ENCODE measurements at regions not wholly inside any gene's neighbourhood (a gene's known extent, or its start where the extent isn't known, plus 50 kb on each side); places are given as distances from the start of the nearest gene placed in this dataset.

DNA sequence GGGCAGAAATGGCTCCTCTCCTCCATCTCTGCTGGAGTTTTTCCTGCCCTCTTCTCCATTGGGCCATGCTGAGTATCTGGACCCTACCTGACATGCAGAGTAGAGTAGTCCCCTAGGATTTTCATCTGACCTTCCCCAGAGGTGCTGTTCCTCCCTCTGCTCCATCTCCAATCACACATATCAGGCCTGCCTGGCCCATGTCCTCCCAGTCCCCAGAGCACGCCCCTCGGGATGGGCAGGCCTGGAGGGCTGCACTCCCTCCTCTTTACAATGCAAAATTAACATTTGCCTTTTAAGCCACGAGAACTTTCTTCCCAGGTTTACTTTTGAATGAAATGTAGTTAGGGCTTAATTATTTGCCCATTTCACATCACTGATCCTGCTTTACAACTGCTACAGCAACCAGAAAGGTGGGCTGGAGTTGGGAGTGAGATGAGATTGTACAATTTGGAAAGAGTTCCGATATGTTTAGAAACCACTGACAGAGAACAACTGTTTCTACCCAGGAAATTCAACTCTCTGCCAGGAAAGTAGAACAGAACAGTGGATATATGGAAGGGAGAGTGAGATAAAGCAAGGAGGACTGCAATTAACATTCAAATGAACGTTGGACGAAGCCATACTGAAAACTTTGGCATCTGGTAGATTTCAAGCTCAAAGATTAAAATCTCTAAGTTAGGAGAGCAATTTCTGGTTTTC is 184.0 kb upstream of the HABP2 start:
- no peak for DNase-seq (ENCODE audit: low read depth)

DNA sequence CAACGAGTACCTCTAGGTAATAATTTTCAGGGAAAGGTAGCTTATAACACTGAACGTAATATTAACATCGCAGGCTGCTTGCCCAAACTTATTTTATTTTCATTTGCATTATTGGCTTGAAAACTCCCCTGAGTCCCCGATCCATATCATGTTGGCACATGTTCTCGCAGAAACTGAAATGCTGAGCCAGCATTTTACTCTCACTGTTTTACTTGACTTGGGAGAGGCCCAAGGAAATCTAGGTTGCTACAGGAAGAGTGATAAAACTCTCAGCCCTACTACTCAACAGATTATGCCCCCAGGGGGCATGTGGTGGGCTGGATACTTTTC is 183.5 kb upstream of the HABP2 start:
- DNase-seq (ENCODE audit: low read depth), result no peak

DNA sequence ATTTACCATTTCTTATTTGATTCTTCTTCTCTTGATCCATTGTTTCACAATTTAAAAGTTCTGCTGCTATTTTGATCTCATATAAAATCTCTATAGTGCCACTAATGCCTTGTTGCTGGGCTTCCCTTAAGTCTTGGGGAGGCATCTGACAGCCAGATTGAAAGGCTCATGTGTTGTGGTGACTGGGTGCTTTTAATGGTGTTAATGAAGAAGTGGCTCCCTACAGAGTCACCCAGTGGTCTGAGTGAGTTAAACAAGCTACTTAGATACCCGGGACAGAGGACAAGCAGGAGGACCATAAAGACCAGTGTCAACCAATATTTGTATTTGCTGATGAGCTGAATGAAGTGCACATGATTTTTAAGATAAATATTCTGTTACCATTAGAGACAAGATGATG is 176.4 kb upstream of the HABP2 start:
- no peak for DNase-seq (ENCODE audit: low read depth)

DNA sequence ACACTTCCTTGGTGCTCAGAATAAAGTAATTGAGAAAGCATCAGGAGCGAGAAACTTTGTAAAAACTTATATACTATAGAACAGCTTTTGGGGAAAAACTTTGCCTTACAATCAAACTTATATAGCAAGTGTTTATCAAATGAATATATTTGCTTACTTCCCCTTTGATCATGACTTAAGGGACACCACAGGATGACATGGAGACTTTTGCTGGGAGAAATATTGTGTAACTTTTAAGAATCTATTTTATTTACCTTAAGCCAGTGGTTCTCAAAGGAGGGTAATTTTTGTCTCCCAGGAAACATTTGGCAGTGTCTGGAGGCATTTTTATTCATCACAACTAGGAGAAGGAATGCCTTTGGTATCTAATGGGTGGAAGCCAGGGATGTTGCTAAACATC is 173.8 kb upstream of the HABP2 start:
- no peak for DNase-seq (ENCODE audit: low read depth)

DNA sequence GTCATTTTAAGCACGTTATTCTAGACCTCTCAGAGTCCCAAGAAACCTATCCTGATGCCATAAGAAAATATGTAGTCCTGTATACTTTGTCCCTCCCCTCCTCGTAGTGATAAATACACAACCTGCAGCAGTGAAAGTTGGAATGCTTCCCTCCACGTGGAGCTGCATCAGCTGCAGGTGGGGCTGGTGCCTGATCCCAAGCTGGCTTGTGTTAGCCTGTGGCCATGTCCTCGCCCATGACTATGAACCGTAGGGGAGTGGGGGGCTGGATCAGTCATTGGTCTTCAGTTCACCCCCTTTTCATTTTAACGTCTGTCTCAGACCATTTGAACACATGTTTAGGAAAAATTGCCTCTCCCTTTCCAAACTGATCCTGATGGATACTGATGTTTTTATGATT is 171.4 kb upstream of the HABP2 start:
- no peak for DNase-seq (ENCODE audit: low read depth)

DNA sequence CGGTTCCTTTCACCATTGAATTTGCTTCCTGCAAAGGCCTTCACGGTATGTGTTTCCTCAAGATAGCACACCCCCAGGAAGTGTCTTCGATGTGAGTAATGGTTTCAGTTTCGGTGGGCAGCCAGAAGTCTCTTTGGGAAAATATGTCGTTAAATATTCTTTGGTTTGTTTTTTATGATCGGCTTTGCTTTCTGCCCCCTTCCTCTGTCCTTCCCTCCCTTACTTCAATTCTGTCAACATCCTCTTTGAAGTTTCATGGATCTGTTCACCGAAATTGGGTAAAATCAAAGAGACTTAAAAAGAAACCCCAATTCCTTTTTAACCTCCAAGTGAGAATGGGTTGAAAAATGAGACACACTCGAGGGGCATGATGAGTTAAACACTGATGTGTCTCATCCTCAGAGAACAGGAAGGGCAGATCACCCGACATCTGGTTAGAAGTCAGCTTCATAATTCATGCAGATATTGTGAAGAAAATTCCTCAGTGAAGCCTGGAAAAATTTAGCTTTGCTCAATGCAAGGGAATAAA is 170.8 kb upstream of the HABP2 start:
- DNase-seq (ENCODE audit: low read depth), result no peak

DNA sequence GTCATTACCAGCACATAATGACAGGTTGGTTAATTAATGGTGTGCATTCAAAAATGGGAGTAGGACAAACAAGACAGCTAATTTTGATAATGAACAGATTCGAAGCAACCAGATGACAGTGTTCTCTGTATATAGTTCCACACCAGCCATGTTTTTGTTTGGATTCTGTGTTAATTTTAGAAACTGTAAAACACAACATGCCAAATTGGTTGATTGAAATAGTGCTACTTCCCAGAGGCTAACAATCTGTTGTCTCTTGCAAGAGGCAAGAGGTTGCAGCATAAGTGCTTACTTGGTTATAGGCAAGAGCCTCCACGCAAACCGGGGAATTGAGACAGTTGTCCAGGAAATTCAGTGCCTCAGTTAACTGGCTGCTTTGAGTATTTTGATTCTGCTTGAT is 170.2 kb upstream of the HABP2 start:
- no peak for DNase-seq (ENCODE audit: low read depth)

DNA sequence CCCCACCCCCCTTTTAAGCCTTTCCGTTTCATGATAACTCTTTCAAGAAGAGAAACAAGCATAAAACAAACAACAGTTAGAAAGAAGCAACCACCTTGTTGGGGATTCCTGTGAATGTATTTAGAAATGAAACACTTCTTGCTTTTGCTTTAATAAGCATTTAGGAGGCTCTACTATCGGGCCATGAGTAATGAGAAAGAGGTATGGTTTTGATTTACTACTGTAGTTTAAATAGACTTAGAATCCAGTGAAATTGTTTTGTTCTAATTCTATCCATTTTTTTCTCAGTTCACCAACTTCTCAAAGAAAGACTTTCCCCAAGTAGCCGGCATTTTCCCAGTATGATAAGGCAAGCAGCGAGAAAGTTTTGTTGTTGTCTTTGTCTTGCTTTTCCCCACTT is 168.7 kb upstream of the HABP2 start:
- no peak for DNase-seq (ENCODE audit: low read depth)

DNA sequence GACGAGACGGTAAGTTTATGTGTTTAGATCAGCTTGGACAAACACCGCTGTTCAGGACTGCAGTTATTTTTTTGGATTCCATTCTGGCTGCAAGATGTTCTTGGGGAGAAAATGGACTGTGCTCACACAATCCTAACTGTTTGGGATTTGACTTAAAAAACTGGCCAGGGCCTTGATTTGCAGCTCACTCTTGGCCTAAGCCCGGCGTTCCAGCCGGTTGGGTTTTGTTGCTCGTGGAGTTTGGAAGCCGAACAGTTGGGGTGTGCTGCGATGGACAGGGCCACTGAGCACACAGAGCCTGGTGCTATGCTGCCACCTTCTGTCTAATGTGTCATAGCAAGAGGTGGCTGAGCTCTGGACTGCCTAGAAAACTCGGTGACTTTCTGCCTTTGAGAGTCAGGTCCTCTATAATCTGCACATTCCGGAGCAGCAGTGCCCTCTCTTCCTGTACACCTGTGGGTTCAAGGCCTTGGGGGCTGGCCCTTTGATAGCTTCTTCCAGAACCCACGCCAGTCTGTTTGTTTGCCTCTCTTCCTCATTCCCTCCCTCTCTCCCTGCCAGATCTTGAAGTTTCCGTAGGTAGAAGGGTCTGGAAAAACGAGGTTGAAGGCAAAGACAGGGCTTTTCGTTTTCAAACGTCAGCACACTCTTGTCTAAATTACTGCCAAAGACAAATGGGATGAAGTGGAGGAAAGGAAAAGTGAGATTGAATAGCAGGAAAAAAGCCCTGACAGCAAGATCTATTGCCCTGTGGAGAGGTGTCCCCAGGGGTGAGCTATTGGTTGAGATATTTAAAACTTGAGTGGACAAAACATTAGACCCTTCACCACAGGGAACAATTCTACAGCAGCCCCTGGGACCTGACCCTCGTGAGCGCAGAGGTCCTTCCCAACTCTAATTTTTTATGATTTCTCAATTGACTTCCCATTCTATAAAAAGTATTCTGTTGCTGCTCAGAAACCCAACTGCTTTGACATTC is 167.5 kb upstream of the HABP2 start:
- DNase-seq (ENCODE audit: low read depth), result peak; percentile 7

DNA sequence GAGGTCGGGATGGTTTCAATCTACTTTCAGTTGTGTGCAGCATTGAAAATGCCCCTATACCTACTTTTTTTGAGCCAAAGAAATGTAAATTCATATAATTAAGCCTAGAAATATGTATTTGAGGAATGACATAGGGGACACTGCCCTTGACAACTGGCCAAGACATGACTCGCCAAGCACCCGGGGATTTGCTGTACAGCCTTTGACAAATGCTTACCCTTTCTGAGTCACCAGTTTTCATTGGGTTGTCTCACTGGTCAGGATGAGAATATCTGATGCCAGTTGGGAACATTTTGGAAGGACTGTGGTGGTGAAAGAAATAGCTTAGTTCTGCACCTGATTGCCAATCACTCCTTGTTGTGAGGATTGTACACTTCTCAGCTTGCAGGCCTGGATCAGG is 166.8 kb upstream of the HABP2 start:
- no peak for DNase-seq (ENCODE audit: low read depth)

DNA sequence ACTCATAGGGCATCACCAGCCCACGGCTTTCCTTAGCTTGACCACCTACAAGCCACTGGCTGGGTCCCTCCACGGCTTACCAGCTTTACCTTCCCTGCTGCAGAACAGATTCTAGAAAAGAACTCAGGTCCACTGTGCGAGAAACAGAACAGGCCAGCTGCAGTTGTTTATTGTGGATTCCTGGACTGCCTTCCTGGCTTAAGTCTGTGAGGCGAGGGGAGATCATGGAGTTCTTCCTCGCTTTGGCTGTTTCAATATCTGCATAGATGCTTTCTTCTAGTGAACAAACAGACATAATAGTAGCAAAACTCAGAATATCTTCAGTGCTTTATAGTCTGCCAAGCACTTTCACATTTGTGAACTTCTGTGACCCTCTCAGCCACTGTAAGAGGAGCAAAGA is 162.9 kb upstream of the HABP2 start:
- DNase-seq (ENCODE audit: low read depth), result no peak

DNA sequence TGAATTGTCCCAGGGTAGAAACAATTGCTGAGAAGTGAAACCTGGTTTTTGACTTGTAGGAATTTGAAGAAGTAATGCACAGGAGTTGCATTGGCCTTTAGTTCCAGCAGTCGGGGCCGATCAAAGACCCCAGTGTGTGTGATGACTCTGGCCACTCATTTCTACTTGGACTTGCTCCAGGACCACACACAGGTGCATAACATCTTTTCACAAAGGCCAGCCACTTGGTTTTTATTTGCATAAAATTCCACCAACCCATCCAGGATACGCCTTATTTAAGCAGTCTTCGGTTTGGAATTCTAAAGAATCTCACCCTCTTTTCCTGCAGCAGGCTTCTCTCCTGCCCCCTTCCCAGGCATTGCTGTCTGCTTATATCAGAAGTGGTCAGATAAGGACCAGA is 162.0 kb upstream of the HABP2 start:
- no peak for DNase-seq (ENCODE audit: low read depth)

DNA sequence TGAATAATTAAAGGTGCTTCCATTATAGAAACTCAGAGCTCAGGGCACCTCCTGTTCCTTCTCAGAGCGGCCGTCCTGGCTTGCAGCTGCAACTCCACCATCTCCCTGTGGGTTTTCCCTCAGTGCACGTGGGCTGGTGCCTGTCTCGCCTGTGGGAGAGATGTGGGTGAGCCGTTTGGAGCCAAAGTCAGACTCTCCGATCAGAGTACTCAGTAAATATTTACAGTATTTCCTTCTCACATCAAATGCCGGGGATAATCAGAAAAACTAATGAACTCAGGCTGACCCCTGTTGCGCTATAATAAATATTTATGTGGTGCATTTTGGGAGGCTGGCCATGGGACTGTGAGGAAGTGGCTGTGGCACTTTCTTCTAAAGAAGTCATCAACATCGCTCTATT is 155.8 kb upstream of the HABP2 start:
- no peak for DNase-seq (ENCODE audit: low read depth)

DNA sequence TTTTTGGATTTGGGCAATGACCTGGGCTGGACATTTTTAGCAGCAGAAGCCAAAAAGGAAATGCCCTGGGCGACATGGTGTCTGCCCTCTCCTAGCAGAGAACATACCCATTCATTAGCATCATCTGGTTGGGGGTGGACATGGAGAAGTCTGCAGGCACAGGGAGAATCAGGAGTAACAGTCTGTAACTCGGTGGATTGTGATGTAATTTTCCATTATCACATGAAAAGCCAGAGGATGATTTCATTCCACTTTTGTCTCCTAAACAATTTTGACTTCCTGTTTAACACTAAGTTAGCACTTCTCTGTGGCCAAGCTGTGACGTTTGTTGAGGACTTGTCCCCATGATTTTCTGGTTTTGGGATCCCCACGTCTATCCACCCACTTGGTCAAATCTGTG is 153.8 kb upstream of the HABP2 start:
- no peak for DNase-seq (ENCODE audit: low read depth)

DNA sequence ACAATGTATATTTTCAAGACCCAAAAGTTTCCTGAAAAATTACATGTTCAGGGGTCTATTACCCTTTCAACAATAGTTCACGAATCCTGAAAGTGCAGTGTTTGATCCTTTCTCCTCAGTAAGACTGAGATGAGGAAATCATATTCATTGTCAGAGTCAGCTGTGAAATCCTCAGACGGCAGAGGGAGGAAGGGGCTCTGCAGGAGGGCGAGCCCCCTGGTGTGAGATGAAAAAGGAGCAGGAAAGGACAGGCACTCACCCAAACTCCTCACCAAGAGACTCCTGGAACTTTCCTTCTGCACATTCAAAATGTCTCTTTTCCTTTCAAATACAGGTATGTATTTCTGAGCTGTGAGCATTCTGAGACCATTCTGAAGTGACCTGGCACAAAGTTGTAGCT is 150.3 kb upstream of the HABP2 start:
- no peak for DNase-seq (ENCODE audit: low read depth)

DNA sequence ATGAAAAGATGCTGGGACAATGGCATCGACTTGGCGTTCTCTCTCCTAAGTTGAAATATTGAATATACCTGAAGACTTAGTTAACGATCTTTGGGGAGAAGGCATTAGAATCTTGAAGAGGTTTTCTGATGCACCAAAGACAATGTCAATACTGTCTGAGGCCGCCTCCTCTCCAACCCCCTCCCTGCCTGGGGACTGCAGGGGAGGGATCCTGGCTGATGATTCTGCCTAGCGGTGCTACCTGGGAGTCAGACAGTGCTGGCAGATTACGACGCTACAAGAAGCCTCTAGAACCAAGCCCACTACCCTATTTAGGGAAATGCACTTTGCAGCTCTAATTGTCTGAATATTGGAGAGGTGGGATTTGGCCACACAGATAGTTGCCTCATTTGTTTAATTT is 145.6 kb upstream of the HABP2 start:
- DNase-seq (ENCODE audit: low read depth), result no peak

DNA sequence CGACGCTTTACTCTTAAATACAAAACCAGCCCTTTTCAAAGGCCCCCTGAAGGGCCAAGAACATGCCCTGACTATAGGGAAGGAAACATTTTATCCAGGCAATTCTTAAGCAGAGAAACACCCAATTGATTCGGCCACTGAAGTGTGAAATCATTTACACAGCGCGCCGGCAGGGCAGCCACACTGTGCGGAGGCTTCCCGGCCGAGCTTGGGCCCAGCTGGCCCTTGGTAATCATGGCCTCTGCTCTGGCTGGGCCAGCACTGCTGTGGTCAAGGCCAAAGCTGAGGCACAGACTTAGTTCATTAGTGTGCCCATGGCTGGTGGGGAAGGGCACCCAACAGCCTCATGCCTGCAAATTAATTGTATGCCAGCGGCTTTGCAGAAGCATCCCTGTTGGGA is 143.7 kb upstream of the HABP2 start:
- no peak for DNase-seq (ENCODE audit: low read depth)

DNA sequence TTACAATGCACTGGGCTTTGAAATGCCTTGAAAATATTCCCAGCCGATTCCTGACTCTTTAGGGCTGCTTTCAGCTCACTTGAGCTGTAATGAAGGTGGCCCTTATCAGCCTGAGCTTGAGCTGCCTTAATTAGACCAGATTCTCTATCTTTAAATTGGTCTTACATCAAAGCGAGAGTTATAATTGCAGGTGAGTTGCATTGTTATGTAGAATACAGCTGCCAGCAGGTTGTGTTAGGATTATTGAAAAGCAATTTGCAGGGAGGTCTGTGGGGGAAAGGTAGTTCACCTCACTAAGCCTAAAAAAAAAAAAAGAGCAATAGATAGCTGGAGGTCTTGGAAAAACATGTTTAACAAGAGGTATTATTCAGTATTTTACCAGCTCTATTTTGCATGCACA is 142.2 kb upstream of the HABP2 start:
- no peak for DNase-seq (ENCODE audit: low read depth)

DNA sequence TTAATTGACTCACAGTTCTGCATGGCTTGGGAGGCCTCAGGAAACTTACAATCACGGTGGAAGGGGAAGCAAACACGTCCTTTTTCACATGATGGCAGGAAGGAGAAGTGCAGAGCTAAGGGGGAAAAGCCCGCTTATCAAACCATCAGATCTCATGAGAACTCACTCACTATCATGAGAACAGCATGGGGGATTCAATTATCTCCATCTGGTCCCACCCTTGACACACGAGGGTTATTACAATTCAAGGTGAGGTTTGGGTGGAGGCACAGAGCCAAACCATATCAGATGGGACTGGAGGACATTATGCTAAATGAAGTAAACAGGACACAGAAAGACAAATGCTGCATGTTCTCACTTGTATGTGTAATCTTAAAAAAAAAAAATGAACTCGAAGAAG is 141.4 kb upstream of the HABP2 start:
- DNase-seq (ENCODE audit: low read depth), result no peak

DNA sequence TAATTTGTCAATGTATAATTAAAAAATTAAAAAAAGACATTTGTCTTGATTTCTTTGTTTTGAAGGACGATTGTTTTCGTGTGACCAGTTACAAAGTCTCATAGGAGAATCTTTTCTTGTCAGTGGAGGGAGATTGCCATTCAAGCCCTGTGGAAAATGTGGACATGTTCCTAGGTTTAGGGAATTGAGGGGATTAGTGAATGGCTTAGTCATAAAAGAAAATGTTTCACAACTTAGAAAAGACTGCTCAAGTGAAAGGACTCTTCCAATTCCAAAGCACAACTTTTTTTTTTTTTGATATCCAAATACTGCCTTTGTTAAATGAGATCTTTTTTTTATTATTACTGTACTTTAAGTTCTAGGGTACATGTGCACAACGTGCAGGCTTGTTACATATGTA is 140.7 kb upstream of the HABP2 start:
- no peak for DNase-seq (ENCODE audit: low read depth)

DNA sequence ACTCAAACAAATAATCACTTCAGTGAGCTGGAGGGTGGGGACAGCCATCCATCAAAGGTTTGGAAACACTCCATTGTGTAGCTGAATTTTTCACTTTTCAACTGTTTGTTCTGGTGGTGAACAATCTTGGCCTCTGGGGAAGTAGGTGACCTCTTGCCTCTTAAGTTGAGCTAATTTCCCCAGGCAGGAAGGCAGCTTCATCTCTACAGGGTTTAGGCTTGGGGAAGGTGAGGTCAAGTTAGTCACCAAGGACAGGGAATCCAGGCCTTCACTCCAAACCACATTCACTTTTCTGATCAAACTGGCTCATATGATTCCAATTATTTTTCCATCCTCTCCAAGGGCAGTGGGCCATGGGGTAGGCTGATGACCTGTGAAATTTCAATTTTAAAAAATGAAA is 138.3 kb upstream of the HABP2 start:
- DNase-seq (ENCODE audit: low read depth), result no peak

DNA sequence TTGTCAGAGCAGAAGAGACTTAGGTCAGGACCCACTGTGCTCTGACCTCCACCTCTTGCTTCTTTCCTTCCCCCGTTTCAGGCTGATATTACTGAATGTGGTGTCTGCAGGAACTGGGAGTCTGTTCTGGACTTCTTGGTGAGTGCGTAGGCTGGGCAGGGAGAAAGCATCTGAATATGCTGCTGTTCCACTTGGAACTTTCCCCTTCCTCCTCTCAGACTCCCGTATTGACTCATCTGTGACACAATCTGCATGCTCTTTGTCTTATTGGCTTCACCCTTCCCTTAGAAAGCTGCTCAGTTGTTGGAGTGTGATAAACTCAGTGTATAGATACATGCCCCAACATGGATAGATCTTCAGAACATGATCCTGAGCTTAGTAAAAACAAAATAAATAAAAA is 137.6 kb upstream of the HABP2 start:
- DNase-seq (ENCODE audit: low read depth), result no peak

DNA sequence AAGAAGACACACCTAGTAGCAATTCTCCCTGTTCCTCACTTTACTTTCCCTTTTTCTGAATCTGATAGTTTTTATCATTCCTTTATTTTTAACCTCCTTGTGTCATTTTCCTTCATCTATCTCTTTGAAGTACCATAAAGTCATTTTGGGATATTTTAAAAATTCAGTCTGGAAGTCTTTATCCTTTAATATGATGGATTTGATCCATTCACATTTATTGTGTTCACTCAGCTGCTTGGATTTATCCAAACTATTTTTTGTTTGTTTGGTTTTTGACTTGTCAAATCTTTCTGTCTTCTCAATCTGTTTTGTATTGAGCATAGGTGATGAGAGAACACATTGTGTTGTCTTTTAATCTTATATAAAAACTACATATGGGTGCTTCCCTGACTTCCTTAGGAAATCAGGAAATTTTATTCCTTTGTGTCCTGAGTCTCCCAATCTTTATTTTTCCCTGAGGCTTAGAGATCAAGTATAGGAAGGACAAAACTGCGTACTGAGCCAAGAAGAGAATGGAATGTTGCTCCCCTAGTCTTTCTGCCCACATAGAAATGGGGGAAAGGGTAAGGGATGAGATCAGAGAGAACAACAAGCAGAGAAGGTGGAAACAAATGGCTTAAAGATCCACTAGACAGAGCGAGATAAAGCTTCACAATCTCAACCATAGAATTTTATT is 132.7 kb upstream of the HABP2 start:
- no peak for DNase-seq (ENCODE audit: low read depth)

Data from activated T-helper 1 cell treated with Interleukin-2 at 50 U/mL for 16 hours (primary cell).